ENCODE measurements at regions not wholly inside any gene's neighbourhood (a gene's known extent, or its start where the extent isn't known, plus 50 kb on each side); places are given as distances from the start of the nearest gene placed in this dataset.

- peak; percentile 10 to 80 for DNase-seq (ENCODE audit: low read depth in 2 of 2)
Measured at GRCh38 chr4:19791422-19792123, 460.1 kb upstream of the SLIT2 start.

- DNase-seq (ENCODE audit: low read depth in 2 of 2): no peak
Measured at GRCh38 chr4:19786616-19787015, 465.1 kb upstream of the SLIT2 start.

- no peak for DNase-seq (ENCODE audit: low read depth in 2 of 2)
Measured at GRCh38 chr4:19783667-19784223, 468.0 kb upstream of the SLIT2 start.

- DNase-seq (ENCODE audit: low read depth in 2 of 2): no peak
Measured at GRCh38 chr4:19780871-19781270, 470.8 kb upstream of the SLIT2 start.

GRCh38 chr4:19776929-19777328 is 474.8 kb upstream of the SLIT2 start:
- peak in 1 of 2 donors; percentile 18 for DNase-seq (ENCODE audit: low read depth in 2 of 2)

GRCh38 chr4:19776021-19776459 is 475.7 kb upstream of the SLIT2 start:
- peak in 1 of 2 donors; percentile 88 for DNase-seq (ENCODE audit: low read depth in 2 of 2)

- no peak for DNase-seq (ENCODE audit: low read depth in 2 of 2)
Measured at GRCh38 chr4:19774690-19775256, 476.9 kb upstream of the SLIT2 start.

GRCh38 chr4:19772581-19772980 is 479.1 kb upstream of the SLIT2 start:
- no peak for DNase-seq (ENCODE audit: low read depth in 2 of 2)

- DNase-seq (ENCODE audit: low read depth in 2 of 2): no peak
Measured at GRCh38 chr4:19756661-19757060, 495.0 kb upstream of the SLIT2 start.

GRCh38 chr4:19752599-19752998 is 499.1 kb upstream of the SLIT2 start:
- DNase-seq (ENCODE audit: low read depth in 2 of 2): no peak

- DNase-seq (ENCODE audit: low read depth in 2 of 2): no peak
Measured at GRCh38 chr4:19748519-19749479, 502.9 kb upstream of the SLIT2 start.

- DNase-seq (ENCODE audit: low read depth in 2 of 2): no peak
Measured at GRCh38 chr4:19746377-19746776, 505.3 kb upstream of the SLIT2 start.

GRCh38 chr4:19743115-19743638 is 508.5 kb upstream of the SLIT2 start:
- DNase-seq (ENCODE audit: low read depth in 2 of 2): no peak

GRCh38 chr4:19739101-19739651 is 512.5 kb upstream of the SLIT2 start:
- peak in 1 of 2 donors; percentile 89 for DNase-seq (ENCODE audit: low read depth in 2 of 2)

GRCh38 chr4:19736968-19737756 is 514.5 kb upstream of the SLIT2 start:
- DNase-seq (ENCODE audit: low read depth in 2 of 2): peak in 1 of 2 donors; percentile 9

GRCh38 chr4:19735012-19735411 is 516.7 kb upstream of the SLIT2 start:
- DNase-seq (ENCODE audit: low read depth in 2 of 2): no peak

GRCh38 chr4:19729886-19730651 is 521.6 kb upstream of the SLIT2 start:
- peak in 1 of 2 donors; percentile 66 for DNase-seq (ENCODE audit: low read depth in 2 of 2)

- no peak for DNase-seq (ENCODE audit: low read depth in 2 of 2)
Measured at GRCh38 chr4:19728773-19729172, 522.9 kb upstream of the SLIT2 start.

GRCh38 chr4:19727141-19727540 is 524.6 kb upstream of the SLIT2 start:
- DNase-seq (ENCODE audit: low read depth in 2 of 2): no peak

GRCh38 chr4:19725130-19725529 is 526.6 kb upstream of the SLIT2 start:
- peak in 1 of 2 donors; percentile 17 for DNase-seq (ENCODE audit: low read depth in 2 of 2)

Measured in dermis microvascular lymphatic vessel endothelial cell (primary cell).